ENCODE measurements at regions not wholly inside any gene's neighbourhood (a gene's known extent, or its start where the extent isn't known, plus 50 kb on each side); places are given as distances from the start of the nearest gene placed in this dataset.

- TF ChIP-seq CTCF (IDR thresholded peaks at IDR 0.05; ENCODE audit: poor library complexity) (no peak), EZH2 (IDR thresholded peaks at IDR 0.05; ENCODE audit: borderline replicate concordance) (no peak), EZH2phosphoT487 (IDR thresholded peaks at IDR 0.05; ENCODE audit: low read depth, severe bottlenecking, unreplicated experiment) (no peak)
Measured at GRCh38 chr3:110667216-110667615, 404.4 kb upstream of the NECTIN3 start.
